NCI-H82 (cell line): ENCODE measurements at regions not wholly inside any gene's neighbourhood (a gene's known extent, or its start where the extent isn't known, plus 50 kb on each side); places are given as distances from the start of the nearest gene placed in this dataset.

ENCODE experiments used
- DNase-seq: peaks from one replicate; lab custom pipeline; 2025; lab: John Stamatoyannopoulos, UW

DNA sequence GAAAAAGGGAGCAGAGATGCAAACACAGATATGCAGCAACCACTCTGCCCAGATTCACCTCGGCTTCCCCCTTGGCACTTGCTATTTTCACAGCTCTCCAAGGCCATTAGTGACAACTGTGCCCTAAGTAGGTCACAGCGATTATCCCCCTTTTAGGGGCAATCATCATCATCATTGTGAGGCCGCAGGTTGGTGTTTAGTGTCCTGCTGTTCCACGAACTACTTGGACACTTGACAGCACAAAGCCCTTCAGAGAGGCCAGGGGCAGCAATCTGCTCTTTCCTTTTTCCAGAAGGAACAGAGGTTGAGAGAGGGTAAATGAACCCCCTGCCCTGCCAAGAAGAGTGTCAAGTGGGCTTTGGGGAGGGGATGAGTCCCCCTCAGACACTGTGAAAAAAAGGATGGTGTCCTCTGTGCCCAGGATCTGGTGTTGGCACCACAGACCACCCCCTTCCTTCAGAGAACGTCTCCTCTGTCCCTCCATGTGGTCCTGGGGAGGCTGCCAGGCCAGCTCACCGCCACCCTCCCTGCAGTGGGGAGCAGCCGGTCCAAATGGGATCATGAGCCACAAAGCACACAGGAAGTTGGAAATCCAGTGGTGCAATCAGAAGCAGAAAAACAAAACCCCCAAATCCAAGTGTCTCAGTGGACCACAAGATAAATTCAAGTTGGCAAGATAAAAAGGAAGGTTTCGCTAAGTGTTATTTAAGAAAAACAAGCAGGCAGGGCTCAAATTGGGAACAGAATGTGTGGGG is 78.4 kb upstream of the MED9 start:
- DNase-seq, result no peak

DNA sequence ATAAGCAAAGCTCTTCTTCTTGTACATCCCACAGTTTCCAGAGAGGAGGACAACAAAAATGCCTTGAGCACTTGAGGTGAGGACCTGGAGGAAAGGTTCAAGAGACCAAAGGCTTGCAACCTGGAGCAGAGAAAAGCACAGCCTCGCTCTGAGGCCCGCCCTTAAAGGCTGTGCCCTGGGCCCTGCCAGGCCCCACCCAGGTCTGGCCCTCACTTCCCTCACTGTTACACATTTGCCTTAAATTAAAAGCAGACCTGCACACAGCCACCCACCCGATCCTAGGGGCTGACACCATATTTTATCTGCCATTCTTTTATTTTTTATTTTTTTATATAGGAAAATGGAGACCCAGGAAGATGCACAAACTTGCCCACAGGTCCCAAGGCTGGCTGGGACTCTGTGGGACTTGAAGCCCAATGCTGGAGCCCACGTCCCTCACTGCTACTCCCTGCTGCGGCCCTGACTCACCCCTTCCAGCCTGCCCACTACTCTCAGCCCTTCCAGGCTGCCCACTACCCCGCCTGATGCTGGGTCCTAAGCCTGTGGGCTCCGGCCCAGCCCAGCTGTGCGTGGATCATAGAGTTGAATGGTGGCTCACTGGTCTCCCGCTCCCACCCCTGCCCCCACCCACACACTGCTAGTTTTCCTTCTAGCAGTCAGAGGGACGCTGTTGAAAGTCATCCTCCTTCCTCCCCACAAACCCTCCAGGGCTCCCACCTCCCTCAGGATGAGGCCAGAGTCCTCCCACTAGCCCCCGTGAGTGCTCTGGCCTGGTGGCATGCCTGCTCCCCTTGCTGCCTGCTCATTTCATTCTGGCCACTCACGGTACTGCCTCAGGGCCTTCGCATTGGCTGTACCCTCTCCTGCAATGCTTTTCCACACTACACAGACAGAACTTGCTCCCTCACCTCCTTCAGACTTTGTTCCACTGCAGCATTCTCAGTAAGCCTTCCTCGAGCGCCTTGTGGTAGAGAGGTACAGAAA is 77.6 kb upstream of the MED9 start:
- DNase-seq, result no peak

GRCh38 chr17:17400070-17400469 is 76.7 kb upstream of the MED9 start:
- no peak for DNase-seq

GRCh38 chr17:17400566-17401184 is 76.1 kb upstream of the MED9 start:
- no peak for DNase-seq

- peak; percentile 42 for DNase-seq
Measured at GRCh38 chr17:17401271-17401781, 75.5 kb upstream of the MED9 start.

DNA sequence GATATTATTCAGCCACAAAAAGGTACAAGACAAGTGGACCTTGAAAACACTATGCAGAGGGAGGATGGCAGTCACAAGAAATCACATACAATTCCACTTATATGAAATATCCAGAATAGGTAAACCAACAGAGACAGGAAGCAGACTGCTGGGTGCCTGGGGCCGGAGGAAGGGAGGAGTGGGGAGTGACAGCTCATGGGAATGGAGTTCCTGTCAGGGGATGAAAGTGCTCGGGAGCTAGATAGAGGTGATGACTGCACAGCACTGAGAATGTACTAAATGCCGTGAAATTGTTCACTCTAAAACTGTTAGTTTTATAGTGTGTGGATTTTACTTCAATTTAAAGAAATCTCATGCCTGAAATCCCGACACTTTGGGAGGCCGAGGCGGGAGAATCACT is 74.2 kb upstream of the MED9 start:
- DNase-seq, result no peak

GRCh38 chr17:17403065-17403464 is 73.7 kb upstream of the MED9 start:
- no peak for DNase-seq

GRCh38 chr17:17403899-17404576 is 72.8 kb upstream of the MED9 start:
- DNase-seq, result peak; percentile 94

- no peak for DNase-seq
Measured at GRCh38 chr17:17405673-17406072, 71.1 kb upstream of the MED9 start.

DNA sequence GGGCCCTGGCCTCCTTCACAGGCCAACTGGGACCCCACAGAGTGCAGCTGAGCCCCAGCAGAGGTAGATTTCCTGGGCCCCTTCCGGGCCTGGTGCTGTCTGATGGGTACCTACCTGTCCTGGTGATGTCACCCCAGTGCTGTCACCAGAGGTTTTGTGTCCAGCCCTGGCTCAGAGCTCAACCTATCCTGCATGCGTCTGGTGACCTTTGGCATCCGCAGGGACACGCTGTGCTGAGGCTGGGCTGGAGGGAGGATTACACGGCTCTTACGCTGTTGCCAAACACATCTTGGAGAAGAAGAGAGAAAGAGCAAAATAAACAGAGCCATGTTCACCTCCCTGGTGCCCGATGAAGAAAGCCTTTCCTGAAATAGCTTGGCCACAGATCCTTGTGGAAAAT is 70.6 kb upstream of the MED9 start:
- DNase-seq, result no peak

DNA sequence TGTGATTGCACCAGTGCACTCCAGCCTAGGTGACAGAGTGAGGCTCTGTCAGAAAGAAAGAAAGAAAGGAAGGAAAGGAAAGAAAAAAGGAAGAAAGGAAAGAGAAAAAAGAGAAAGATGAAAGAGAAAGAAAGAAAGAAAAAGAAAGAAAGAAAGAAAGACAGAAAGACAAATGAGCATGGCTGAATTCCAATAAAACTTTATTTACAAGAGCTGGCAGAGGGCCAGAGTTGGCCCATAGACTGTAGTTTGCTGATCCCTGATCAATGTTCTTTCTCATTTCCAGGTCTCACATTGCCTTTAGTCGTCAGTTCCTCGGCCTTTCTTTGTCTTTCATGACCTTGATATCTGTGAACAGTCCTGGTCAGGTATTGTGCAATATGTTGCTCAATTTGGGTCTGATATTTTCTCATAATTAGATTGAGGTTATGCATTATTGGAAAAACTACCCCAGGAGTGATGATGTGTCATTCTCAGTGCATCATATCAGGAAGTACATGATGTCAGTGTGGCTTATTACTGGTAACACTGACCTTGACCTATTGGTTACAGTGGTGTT is 68.5 kb upstream of the MED9 start:
- no peak for DNase-seq

DNA sequence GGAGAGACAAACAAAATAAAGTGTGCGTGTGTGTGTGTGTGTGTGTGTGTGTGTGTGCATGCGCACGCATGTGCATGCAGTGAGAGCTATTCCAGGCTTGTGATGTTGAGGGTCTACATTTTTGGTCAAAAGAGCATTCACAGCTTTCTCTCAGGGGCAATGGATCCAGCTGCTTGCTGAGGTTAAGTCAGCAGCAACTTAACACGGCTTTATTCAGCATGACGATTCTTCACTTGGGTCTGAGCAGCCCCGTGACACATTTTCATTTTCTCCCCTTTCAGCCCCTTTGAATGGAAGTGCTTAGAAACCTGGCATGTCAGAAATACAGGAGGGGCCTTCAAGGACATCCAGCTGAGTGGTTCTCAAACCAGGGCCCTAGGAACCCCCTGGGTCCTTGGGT is 66.4 kb upstream of the MED9 start:
- DNase-seq, result no peak

DNA sequence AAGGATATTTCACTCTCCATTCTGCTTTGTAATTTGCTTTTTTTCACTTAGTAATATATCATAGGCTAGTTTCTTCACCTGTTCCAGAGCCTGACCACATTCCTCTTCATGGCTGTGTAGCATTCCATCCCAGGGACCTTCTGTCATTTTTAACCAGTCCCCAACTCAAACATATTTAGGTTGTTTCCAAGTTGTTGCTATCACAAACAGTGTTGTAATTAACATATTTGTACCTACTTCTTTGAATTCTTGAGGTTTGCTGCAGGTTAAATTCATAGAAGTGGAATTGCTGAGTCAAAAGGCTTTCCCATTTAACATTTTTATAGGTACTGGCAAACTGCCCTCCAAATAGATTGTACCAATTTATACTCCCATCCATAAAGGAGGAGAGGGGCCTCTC is 65.1 kb upstream of the MED9 start:
- DNase-seq, result no peak

DNA sequence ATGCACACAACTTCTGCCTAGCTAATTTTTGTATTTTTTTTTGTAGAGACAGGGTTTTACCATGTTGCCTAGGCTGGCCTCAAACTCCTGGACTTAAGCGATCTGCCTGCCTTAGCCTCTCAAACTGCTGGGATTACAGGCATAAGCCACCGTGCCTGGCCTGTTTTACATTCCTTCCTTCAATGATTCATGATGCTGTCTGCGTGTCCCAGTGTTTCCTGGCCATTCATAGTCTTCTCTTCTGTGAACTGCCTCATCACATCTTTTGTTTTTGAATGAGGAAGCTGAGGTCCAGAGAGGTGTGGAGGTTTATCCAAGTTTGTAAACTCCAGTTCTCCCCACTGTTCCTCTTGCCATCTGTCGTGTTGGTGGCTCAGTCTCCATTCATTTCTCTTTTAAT is 64.5 kb upstream of the MED9 start:
- no peak for DNase-seq

DNA sequence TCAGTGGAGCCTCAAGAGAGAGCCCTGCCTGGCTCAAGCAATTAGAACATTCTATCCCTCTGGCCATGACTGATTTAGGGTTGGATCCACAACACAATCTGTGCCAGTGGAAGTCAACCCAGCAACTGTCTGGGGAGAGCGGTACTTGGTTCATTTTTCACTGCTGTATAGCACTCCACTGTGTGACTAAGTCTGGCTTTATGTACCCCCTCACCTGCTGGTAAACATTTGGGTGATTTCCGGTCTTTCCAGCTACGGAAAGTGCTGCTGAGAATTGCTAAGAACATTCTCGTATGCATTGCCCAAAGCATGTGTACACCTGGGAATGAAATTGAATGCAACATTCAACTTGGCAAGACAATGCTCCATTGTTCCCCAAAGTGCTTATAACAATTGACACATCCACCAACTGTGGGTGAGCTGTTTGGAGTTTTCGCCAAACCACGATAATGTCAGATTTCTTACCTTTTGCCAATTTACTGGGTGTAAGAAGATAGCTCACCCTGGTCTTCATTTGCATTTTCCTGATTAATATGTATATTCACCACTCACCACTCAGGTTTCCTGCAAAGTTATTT is 63.5 kb upstream of the MED9 start:
- DNase-seq, result no peak

DNA sequence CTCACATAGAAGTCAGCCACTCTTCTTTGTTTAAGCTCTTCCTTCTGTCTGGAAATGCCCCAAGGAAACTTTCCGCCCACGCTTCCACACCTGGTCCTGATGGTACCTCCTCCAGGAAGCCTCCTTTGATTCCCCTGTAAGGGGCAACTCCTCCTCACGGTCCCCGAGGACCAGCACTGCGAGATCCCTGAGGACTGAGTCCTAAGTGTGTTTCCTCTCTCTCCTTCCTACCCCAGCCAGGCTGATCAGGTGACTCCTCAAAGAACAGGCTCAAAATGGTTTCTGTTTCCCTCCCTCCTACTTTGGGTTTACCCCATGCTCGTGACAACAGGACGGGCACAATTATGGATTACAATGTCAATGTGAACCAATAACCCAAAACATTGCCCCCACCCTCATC is 63.0 kb upstream of the MED9 start:
- DNase-seq, result no peak

DNA sequence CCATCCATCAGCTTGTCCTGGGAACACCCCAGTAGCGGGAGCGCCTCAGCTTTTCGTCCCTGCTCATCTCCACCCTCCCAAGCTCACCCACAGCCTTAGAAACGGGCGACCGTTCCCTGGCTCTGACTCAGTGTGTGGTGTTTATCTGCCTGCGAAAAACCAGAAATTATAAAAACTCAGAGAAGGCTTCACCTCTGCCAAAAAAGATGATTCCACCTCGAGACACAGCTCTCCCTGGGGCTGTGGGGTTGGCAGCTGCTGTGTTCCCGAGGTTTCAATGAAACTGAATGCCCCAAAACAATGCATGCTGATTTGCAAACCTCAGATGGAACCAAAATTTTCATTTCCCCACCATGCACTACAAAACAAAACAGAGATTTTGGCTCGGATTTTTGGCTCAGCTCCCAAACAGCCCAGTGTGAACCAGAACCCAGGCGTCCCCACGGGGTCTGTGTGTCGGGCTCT is 62.4 kb upstream of the MED9 start:
- DNase-seq, result no peak

- no peak for DNase-seq
Measured at GRCh38 chr17:17415006-17415405, 61.8 kb upstream of the MED9 start.

DNA sequence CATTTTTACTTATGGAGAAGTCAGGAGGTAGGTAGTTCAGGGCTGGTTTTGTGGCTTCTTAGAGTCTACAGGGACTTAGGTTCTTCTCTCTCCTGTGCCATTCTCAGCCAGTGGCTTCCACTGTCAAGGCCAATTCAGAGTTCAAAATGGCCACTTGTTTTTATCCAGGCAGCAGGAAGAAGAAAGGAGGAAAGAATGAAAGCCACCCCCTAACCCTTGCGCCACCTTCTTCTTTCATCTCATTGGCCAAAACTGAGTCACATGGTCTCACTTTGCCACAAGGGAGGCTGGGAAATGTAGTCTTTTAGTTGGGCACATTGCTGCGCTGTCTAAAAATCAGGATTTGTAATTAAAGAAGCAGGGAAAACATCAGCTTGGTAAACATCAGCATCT is 60.8 kb upstream of the MED9 start:
- peak; percentile 88 for DNase-seq

DNA sequence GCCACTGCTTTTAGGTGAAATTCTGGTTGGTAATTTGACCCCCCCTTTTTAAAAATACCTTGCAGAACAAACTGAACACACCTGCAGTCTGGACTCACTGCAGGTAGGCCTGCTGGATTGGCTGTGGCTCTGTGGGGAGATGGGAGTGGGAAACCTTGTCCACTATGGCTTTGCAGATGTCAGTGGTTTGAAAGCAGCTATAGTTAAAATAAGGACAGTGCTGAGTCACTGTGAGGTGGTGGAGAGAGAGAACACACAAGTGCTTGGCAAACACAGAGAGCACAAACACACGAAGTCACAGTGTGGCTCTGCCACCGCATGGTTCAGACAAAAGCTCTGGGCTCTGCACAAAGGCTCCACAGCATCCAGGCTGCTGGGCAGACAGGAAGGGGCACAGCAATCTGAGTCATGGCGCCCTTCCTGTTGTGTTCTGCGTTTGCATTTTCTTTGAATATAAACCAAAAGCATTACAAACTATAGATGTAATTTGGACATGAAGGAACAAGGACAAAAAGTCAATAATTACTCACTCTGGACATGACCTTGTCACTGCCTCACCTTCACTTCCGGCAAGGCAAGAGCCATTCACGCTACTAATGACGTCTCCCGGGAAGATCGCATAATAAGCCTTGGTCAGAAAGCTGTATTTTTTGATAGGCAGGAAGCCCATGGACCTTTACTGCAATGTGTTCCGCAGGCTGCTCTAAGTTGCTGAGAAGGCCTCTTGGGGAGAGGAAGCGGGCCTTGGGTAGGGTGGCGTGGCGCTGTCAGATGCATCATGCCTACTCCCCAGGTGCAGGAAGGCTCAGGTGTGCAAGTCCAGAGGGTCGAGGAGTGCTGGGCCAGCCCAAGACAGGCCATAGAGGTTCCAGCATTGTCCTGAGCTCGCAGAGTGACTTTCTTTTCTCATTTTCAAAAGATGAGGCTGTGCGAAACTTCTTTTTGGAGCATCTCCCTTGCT is 60.1 kb upstream of the MED9 start:
- no peak for DNase-seq
